GM12892 (cell line): ENCODE measurements at regions not wholly inside any gene's neighbourhood (a gene's known extent, or its start where the extent isn't known, plus 50 kb on each side); places are given as distances from the start of the nearest gene placed in this dataset.

Source experiments
- POLR2AphosphoS5 ChIP-seq: IDR thresholded peaks from 2 replicates; pipeline ENCODE4 v1.6.1; 2011; ENCODE audit warnings: low read depth, low read length, control low read depth
- TAF1 ChIP-seq: IDR thresholded peaks from 2 replicates; pipeline ENCODE4 v1.6.1; 2011; ENCODE audit warnings: low read depth, mild to moderate bottlenecking, control low read depth, low read length, borderline replicate concordance

DNA sequence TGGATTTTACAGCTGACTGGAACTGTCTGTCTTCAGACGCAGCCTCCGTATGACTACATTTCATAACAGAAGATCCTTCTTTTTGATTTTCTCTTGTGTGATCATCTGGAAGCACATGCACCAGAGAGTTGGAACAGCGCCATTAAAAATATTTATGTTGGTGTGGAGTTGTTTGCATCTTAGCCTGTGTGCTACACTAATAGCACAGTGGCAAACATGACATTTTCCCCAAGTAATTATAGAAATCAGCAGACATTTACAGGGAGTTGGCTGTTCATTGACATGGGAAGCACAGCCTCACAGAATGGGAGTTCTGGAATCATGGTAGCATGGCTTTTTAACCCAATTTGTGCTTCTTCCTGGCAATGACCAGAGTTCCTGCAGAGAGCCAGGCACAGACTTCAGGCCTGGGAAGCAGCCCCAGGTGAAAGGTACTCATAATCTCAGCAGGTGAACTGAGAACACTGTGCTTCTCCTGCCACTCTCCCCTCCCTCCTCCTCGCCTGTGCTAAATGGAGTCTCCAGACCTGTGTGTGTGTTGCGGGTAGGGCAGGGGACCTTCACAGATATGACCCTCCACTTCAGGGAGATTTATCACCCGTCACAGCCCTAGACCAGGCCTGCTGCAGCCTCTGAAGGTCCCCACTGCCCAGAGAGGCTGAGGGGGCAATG, 82.8 kb upstream of the PLET1 start:
- TF ChIP-seq TAF1 (no peak), POLR2AphosphoS5 (no peak)
